GM19240 (cell line): ENCODE measurements at regions not wholly inside any gene's neighbourhood (a gene's known extent, or its start where the extent isn't known, plus 50 kb on each side); places are given as distances from the start of the nearest gene placed in this dataset.
"Not testable (repeated sequence)": the region's sequence is repeated elsewhere in the genome, so short reads cannot be mapped to it uniquely, and the experiment has no call there.

ENCODE experiments used
- DNase-seq: peaks from one replicate; pipeline ENCODE4 v3.0.0; 2011; ENCODE audit warnings: low spot score; ENCODE audit not compliant: insufficient read length

- DNase-seq, result no peak
Observed at GRCh38 chr12:16881986-16882570, 276.1 kb upstream of the LMO3 start.

- no peak for DNase-seq
Observed at GRCh38 chr12:16880864-16881285, 274.9 kb upstream of the LMO3 start.

- no peak for DNase-seq
Observed at GRCh38 chr12:16870845-16871244, 264.9 kb upstream of the LMO3 start.

- no peak for DNase-seq
Observed at GRCh38 chr12:16863742-16864141, 257.8 kb upstream of the LMO3 start.

GRCh38 chr12:16857456-16857923, 251.5 kb upstream of the LMO3 start:
- DNase-seq, result peak; percentile 3

- no peak for DNase-seq
Observed at GRCh38 chr12:16854465-16854864, 248.5 kb upstream of the LMO3 start.

GRCh38 chr12:16849473-16849872, 243.5 kb upstream of the LMO3 start:
- no peak for DNase-seq

GRCh38 chr12:16844875-16845274, 238.9 kb upstream of the LMO3 start:
- DNase-seq, result no peak

- no peak for DNase-seq
Observed at GRCh38 chr12:16833376-16834015, 227.5 kb upstream of the LMO3 start.

- DNase-seq, result no peak
Observed at GRCh38 chr12:16828891-16829290, 222.9 kb upstream of the LMO3 start.

GRCh38 chr12:16807731-16808130, 201.8 kb upstream of the LMO3 start:
- no peak for DNase-seq

- DNase-seq, result no peak
Observed at GRCh38 chr12:16796168-16796567, 190.2 kb upstream of the LMO3 start.

- no peak for DNase-seq
Observed at GRCh38 chr12:16789204-16789790, 183.3 kb upstream of the LMO3 start.

- no peak for DNase-seq
Observed at GRCh38 chr12:16788506-16789203, 182.7 kb upstream of the LMO3 start.

- no peak for DNase-seq
Observed at GRCh38 chr12:16785953-16786352, 180.0 kb upstream of the LMO3 start.

- DNase-seq, result no peak
Observed at GRCh38 chr12:16785524-16785923, 179.6 kb upstream of the LMO3 start.

GRCh38 chr12:16769129-16769528, 163.2 kb upstream of the LMO3 start:
- DNase-seq, result not testable (repeated sequence)

GRCh38 chr12:16766736-16767135, 160.8 kb upstream of the LMO3 start:
- no peak for DNase-seq

- DNase-seq, result no peak
Observed at GRCh38 chr12:16763901-16764300, 157.9 kb upstream of the LMO3 start.

- DNase-seq, result no peak
Observed at GRCh38 chr12:16756833-16757555, 151.0 kb upstream of the LMO3 start.

- no peak for DNase-seq
Observed at GRCh38 chr12:16730772-16731171, 124.8 kb upstream of the LMO3 start.

GRCh38 chr12:16726879-16727278, 120.9 kb upstream of the LMO3 start:
- DNase-seq, result no peak
